Smooth muscle cell (in vitro differentiated cells): ENCODE measurements at regions not wholly inside any gene's neighbourhood (a gene's known extent, or its start where the extent isn't known, plus 50 kb on each side); places are given as distances from the start of the nearest gene placed in this dataset.

Experiments used
- DNase-seq: peaks from one replicate; lab custom pipeline; 2025; ENCODE audit not compliant: unreplicated experiment; lab: John Stamatoyannopoulos, UW
- H2AFZ ChIP-seq: fragments of 200-600 bp; sonication (generic); 2 replicates; pipeline ENCODE4 v1.6.0; 2016; ENCODE audit warnings: antibody characterized with exemption, low read depth, mild to moderate bottlenecking
- H3F3A ChIP-seq: fragments of 200-600 bp; sonication (generic); 2 replicates; pipeline ENCODE4 v1.6.0; 2017; ENCODE audit warnings: antibody characterized with exemption, low read depth
- H3K27ac ChIP-seq: fragments of 200-600 bp; sonication (generic); 2 replicates; pipeline ENCODE4 v1.5.1; 2016; ENCODE audit warnings: low read depth, mild to moderate bottlenecking
- H3K27me3 ChIP-seq: fragments of 200-600 bp; sonication (generic); 2 replicates; pipeline ENCODE4 v1.6.1; 2016; ENCODE audit warnings: low read depth, mild to moderate bottlenecking
- H3K36me3 ChIP-seq: fragments of 200-600 bp; sonication (generic); 2 replicates; pipeline ENCODE4 v1.5.1; 2016; ENCODE audit warnings: low read depth
- H3K4me1 ChIP-seq: fragments of 200-600 bp; sonication (generic); 2 replicates; pipeline ENCODE4 v1.5.1; 2016; ENCODE audit warnings: low read depth
- H3K4me2 ChIP-seq: fragments of 200-600 bp; sonication (generic); 2 replicates; pipeline ENCODE4 v1.6.0; 2016; ENCODE audit warnings: mild to moderate bottlenecking
- H3K4me3 ChIP-seq: fragments of 200-600 bp; sonication (generic); 2 replicates; pipeline ENCODE4 v1.5.1; 2016; ENCODE audit warnings: mild to moderate bottlenecking
- H3K79me2 ChIP-seq: fragments of 200-600 bp; sonication (generic); 2 replicates; pipeline ENCODE4 v1.6.0; 2016; ENCODE audit warnings: low read depth, mild to moderate bottlenecking
- H3K9ac ChIP-seq: fragments of 200-600 bp; sonication (generic); 2 replicates; pipeline ENCODE4 v1.6.0; 2016; ENCODE audit warnings: low read depth
- H3K9me3 ChIP-seq: fragments of 200-600 bp; sonication (generic); replicated peaks from 2 replicates; pipeline ENCODE4 v1.5.1; 2016; ENCODE audit warnings: low read depth
- H4K20me1 ChIP-seq: fragments of 200-600 bp; sonication (generic); 2 replicates; pipeline ENCODE4 v1.6.0; 2016; ENCODE audit warnings: low read depth
- CTCF ChIP-seq: fragments of 200-600 bp; sonication (generic); IDR thresholded peaks from 2 replicates; pipeline ENCODE4 v1.5.1; 2017; ENCODE audit warnings: borderline replicate concordance, mild to moderate bottlenecking, antibody characterized with exemption; ENCODE audit not compliant: insufficient read depth, poor library complexity, severe bottlenecking
- WGBS: methylation state at CpG from one replicate; pipeline ENCODE4 v1.1.7; 2016; ENCODE audit warnings: low lambda C conversion rate; 5-methylcytosine and 5-hydroxymethylcytosine counted together

GRCh38 chr1:168842306-168842705 is 113.3 kb upstream of the DPT start:
- no peak overlapping the region for H2AFZ ChIP-seq

GRCh38 chr1:168842916-168843315 is 113.9 kb upstream of the DPT start:
- Histone ChIP-seq H3K27me3 (no peaks in the 10 kb centered on the region), H3K9ac (no peak overlapping the region), H3K4me2 (no peak overlapping the region), H3F3A (no peaks in the 10 kb centered on the region), H2AFZ (peak overlapping the region; percentile 21), H3K79me2 (no peaks in the 10 kb centered on the region), H3K36me3 (no peaks in the 10 kb centered on the region), H3K4me1 (no peaks in the 10 kb centered on the region), H3K4me3 (no peak overlapping the region), H4K20me1 (no peaks in the 10 kb centered on the region), H3K27ac (no peak overlapping the region), H3K9me3 (no peaks in the 10 kb centered on the region)
- TF ChIP-seq CTCF, result no peak
- no peak for DNase-seq
- 74% methylated on average over 2 of the region's 2 CpGs for WGBS

More at GRCh38 chr1:168842306-168842705, 113.3 kb upstream of the DPT start:
- Histone ChIP-seq H3F3A (no peaks in the 10 kb centered on the region), H3K4me3 (no peak overlapping the region), H3K27me3 (no peaks in the 10 kb centered on the region), H4K20me1 (no peaks in the 10 kb centered on the region), H3K27ac (no peak overlapping the region), H3K36me3 (no peaks in the 10 kb centered on the region), H3K9ac (no peak overlapping the region), H3K79me2 (no peaks in the 10 kb centered on the region), H3K4me1 (no peaks in the 10 kb centered on the region), H3K4me2 (no peak overlapping the region), H3K9me3 (no peaks in the 10 kb centered on the region)
- TF ChIP-seq CTCF, result no peak
- WGBS, result 100% methylated on average over 1 of the region's 1 CpG
- no peak for DNase-seq

- Histone ChIP-seq H3K9me3 (no peaks in the 10 kb centered on the region), H2AFZ (no peak overlapping the region), H3K27me3 (no peaks in the 10 kb centered on the region), H3F3A (no peaks in the 10 kb centered on the region), H3K4me2 (no peak overlapping the region), H3K9ac (no peak overlapping the region), H3K27ac (no peak overlapping the region), H3K4me1 (no peaks in the 10 kb centered on the region), H3K79me2 (no peaks in the 10 kb centered on the region), H3K4me3 (no peak overlapping the region), H4K20me1 (no peaks in the 10 kb centered on the region), H3K36me3 (no peaks in the 10 kb centered on the region)
- no peak for TF ChIP-seq CTCF
- WGBS, result 88% methylated on average over 4 of the region's 4 CpGs
- DNase-seq, result no peak
These were observed 114.4 kb upstream of the DPT start for GRCh38 chr1:168843401-168843800.

GRCh38 chr1:168843950-168844349 is 114.9 kb upstream of the DPT start:
- no peak overlapping the region for H3K27ac ChIP-seq
- no peaks in the 10 kb centered on the region for H3K27me3 ChIP-seq
- DNase-seq, result no peak
- no peak overlapping the region for H3K9ac ChIP-seq
- no peak overlapping the region for H3K4me2 ChIP-seq
- 95% methylated on average over 2 of the region's 2 CpGs for WGBS
- no peak overlapping the region for H2AFZ ChIP-seq
- no peaks in the 10 kb centered on the region for H3K36me3 ChIP-seq
- H3K4me1 ChIP-seq, result no peaks in the 10 kb centered on the region
- H3F3A ChIP-seq, result no peaks in the 10 kb centered on the region
- H4K20me1 ChIP-seq, result no peaks in the 10 kb centered on the region
- no peaks in the 10 kb centered on the region for H3K79me2 ChIP-seq
- no peak for TF ChIP-seq CTCF
- H3K9me3 ChIP-seq, result no peaks in the 10 kb centered on the region
- H3K4me3 ChIP-seq, result no peak overlapping the region
